Epidermal melanocyte (primary cell): ENCODE measurements at regions not wholly inside any gene's neighbourhood (a gene's known extent, or its start where the extent isn't known, plus 50 kb on each side); places are given as distances from the start of the nearest gene placed in this dataset.

Source experiments
- DNase-seq: peaks from one replicate; pipeline ENCODE4 v3.0.0; 2011; ENCODE audit warnings: low spot score; ENCODE audit not compliant: insufficient read length

- no peak for DNase-seq
These were observed 138.6 kb upstream of the TSC22D2 start for GRCh38 chr3:150269526-150269925.

DNA sequence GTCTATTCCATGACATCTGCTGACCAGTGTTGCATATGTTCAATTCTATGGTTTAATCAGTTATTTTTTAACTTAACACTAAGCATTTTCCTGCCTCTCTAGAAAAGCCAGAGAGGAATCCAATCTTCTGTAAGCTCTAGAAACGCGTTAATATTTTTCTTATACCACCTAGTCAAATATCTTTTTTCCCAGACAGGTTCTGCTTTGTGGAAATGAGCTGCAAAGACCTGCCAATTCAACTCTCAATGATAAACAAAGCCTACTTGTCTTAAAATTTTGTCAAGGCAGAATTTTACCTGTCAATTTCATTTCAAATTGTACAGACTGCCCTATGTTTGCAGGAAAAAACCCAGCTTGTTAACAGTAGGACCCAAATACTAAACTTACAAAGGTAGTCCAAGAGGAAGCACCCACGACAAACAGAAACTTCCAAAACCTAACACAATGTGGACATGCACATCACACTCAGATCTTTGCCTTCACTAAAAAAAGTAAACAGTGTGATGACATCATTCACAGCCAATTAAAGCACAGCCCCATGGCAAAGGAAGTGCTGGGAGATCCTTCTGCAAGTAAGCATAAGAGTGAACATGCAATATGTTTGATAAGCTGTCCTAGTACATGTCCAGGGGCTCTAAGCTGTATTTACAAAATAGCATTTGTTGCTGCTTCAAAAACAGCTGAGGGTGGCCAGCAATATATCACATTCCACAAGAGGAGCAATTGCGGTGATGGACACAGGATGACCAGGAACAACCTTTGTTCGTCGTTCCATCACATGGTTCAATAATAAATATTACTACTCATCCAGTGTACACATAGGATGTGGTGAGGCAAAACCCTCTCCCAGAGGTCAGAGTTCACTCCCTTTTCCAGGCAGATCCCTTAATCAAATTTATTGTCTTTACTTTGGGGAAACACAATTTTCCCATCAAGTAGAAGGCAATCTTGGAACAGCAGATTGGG lies 139.4 kb upstream of the TSC22D2 start:
- DNase-seq: no peak

DNA sequence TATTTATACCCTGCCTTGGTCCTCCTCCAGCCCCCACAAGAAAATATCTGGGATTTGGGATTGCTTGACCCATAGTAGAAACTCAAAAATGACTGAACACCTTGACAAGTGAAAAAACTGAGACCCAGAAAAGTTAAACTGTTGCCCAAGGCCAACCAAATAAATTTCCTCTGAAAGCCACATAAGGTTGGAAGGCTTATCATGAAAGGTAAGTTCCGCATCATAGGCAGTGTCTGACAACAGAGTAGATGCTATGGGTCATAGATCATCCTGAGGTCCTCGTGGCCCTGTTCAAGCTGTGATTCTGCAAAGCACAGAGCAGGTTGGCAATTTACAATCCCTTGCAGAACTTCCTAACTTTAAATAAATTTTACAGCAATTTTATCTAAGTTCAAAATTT lies 140.8 kb upstream of the TSC22D2 start:
- DNase-seq: no peak

DNA sequence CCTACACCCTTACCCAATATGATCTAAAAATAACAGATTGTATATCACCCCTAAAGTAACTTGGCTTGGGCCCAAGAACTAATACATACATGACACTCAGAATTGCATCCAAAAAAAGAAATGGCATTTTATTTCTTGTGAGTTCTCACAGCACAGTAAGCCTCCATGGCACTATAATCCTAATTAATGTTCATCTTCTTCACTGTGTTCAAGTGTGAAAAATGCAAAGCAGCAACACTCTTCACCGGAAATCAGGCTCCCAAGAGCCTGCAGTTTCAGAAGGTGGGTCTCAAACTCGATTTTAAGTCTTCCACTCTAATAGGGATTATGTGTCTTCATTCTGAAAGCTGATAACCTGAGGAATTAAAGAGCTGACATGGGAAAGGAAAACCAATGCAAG lies 142.8 kb upstream of the TSC22D2 start:
- no peak for DNase-seq

GRCh38 chr3:150264561-150265279 lies 143.4 kb upstream of the TSC22D2 start:
- no peak for DNase-seq

GRCh38 chr3:150261958-150262357 lies 146.1 kb upstream of the TSC22D2 start:
- no peak for DNase-seq

GRCh38 chr3:150261418-150261817 lies 146.7 kb upstream of the TSC22D2 start:
- no peak for DNase-seq

GRCh38 chr3:150260398-150260710 lies 147.7 kb upstream of the TSC22D2 start:
- no peak for DNase-seq

GRCh38 chr3:150259526-150260397 lies 148.3 kb upstream of the TSC22D2 start:
- DNase-seq: no peak

GRCh38 chr3:150256782-150257181 lies 151.3 kb upstream of the TSC22D2 start:
- DNase-seq: no peak

DNA sequence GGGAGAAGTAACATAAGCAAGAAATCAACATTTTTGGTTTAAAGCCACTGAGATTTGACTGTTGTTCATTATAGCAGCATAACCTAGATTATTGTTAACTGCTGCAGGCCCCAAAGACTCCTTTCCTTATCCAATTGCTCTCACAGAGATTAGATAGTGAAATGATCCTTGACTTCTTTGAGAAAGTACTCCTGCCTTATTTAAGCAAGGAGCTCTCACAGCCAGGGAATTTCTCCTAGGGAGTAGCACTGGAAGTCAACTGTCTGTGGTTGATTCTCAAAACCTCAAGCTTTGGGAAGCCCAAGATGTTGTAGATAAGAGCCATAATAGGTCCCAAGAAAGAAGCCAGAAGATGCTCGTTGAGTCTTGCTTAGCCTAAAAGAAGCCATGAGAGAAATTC lies 151.8 kb upstream of the TSC22D2 start:
- DNase-seq: no peak

GRCh38 chr3:150255826-150256225 lies 152.3 kb upstream of the TSC22D2 start:
- DNase-seq: no peak

- no peak for DNase-seq
These were observed 152.7 kb upstream of the TSC22D2 start for GRCh38 chr3:150255413-150255812.

DNA sequence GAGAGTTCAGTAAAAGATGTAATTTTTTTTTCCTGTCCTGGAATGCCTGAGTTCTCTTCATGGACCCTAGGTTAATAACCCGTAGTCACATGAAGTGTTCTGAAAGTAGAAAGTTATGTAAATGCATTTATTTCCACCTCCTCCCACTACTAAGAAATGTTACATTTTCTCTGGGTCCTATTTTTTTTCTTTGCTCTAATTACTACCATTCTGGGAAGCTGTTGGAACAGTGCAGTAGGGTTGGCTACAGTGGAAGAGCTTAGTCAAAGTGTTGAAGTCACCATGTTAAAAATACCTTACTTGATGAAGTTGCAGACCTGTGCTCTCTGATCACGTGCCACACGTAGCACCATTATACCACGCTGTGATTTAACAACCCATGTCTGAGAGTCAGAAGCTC lies 153.8 kb upstream of the TSC22D2 start:
- no peak for DNase-seq

DNA sequence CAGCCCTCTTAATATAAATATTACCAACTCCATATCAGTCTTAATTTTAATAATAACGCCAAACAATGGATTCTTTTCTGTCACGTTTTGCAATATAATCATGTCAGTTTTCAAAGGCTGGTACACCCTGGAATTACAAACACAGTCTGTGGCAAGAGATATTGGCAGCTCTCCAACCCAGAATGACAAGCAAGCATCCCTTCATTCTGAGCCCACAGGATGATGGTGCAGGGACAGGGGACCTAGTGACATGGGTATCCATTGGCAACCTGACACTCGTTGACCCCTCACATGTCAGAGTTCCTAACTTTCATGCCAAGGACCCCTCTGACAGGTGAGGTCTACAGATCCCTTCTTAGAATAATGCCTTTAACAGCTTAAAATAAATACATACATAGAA lies 154.5 kb upstream of the TSC22D2 start:
- no peak for DNase-seq

DNA sequence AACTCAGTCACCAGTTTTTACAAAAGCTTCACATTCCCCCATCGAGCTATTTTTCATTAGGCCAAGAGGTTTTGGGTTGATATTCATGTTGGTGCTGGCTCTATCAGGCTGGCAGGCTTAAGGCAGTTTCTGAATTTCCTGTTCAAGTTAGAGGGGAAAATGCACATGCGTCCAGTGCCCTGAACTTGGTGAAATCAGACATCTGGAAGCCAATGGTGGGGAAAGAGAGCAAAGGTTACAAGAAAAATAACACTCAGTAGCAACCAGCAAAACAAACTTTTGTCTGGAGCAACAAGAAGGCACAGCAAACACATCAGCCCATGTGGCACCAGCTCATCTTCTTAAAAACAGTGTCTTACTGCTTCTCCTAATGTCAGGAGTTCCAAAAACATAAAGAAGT lies 155.6 kb upstream of the TSC22D2 start:
- DNase-seq: no peak

DNA sequence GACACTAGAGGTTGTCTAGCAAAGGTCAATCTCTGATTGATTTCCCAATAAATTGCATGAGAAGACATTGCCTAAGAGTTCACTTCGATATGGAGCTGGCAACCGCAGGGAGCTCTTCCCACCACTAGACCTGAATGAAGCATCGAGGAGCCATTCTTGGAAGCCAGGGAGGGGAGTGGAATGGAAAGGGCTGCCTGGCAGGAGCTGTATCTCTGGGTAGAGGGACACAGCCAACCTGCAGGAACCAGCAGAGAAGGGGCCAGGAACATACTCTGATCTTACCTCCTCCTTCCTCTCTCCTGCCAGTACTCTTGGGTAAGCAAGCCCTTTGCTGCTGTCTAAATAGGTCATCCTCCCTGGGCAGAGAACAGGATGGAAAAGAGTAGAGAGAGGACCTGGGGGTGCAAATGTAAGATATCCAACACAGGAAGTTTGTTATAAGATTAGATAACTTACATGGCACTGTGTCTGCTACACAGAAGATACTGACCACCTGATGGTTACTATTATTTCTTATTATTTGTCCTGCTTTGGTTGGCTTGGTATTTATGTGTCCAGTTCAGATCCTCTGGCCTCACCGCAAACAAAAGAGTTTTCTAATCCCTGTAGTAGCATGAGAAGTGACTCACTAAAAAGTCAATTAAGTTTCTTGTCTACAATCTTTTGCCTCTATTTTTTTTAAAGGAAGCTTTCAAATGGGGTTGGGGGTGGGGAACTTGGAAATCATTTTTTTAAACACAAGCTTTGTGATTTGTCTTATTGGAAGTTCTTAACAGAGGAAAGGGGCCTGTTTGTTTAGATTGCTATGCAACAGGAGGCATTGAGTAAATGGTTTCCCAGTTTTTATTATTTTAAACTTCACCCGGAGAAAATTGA lies 156.7 kb upstream of the TSC22D2 start:
- DNase-seq: no peak

GRCh38 chr3:150249779-150250470 lies 158.2 kb upstream of the TSC22D2 start:
- no peak for DNase-seq

DNA sequence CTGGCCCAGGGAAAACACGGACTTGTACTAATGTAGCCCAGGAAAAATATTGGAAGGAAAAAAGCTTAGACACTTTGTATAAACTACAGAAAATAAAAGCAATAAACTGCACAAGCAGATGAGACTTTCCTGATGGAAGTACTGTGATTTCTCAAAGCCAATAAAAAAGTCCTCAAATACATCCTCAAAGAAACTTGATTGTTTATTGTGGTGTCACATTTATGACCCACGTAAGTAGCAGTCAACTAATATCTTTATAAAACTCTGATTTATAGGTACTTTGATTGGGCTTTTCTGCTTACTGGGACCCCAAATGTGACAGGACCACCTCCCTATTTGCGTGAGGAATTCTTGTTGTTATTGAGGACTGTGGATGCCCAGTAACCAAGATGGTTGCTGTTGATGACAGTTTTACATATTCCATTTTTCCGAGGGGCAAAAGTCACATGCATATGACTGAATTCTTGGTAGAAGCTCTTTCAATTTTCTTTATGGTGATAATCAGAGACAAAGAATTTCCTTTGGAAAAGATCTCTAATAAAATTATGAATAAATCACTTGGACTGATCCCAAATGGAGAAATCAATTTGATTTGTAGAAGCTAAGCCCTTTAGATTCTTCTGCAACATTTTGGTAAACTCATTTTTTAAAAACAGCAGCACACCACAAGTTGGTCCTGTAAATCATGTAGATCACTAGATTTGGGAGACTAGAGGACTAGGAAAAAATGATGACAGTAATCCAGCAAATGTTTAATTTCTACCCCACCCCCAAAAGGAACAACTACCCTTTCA lies 159.0 kb upstream of the TSC22D2 start:
- no peak for DNase-seq
